ENCODE measurements at regions not wholly inside any gene's neighbourhood (a gene's known extent, or its start where the extent isn't known, plus 50 kb on each side); places are given as distances from the start of the nearest gene placed in this dataset.

DNA sequence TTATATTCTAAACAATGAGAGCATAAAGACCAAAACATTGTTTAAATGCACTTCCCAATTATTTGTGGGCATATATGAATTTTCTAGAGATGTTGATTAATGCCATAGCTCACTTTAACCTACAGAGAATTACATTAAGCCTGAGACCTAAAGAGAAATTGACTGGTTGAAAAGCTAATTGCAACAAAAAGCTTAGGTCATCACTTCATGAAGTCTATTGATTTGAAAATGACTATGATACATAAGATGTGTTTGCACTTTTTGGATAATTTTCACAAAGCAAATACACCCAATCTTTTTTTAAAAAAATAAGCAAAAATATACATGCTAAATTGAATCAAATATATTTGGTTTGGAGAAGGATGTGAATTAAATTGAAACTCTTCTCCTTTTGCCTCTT, 532.8 kb upstream of the GOLIM4 start:
- no peaks in the 10 kb centered on the region for H3K79me2 ChIP-seq (replicated peaks; ENCODE audit: insufficient read depth)
- ATAC-seq (no peak), DNase-seq (ENCODE audit: low spot score) (no peak)
- no peaks in the 10 kb centered on the region for H3K9me3 Mint-ChIP-seq
- no peaks in the 10 kb centered on the region for H3K36me3 Mint-ChIP-seq (ENCODE audit: low read depth)
- H3K36me3 ChIP-seq (ENCODE audit: insufficient read depth), result no peaks in the 10 kb centered on the region
- H3K27ac Mint-ChIP-seq, result no peak overlapping the region
- TF ChIP-seq JUNB (IDR thresholded peaks at IDR 0.05; ENCODE audit: unreplicated experiment) (no peak), POLR2AphosphoS5 (IDR thresholded peaks at IDR 0.05; ENCODE audit: low read depth) (no peak), REST (IDR thresholded peaks at IDR 0.05; ENCODE audit: unreplicated experiment) (no peak), CREB1 (CRISPR knock-in tag; IDR thresholded peaks at IDR 0.05; ENCODE audit: low read depth) (no peak), EZH2 (IDR thresholded peaks at IDR 0.05; ENCODE audit: low read depth, unreplicated experiment) (no peak), ZNF331 (CRISPR knock-in tag; IDR thresholded peaks at IDR 0.05; ENCODE audit: low read depth) (no peak), ETS1 (IDR thresholded peaks at IDR 0.05) (no peak), STAT1 (IDR thresholded peaks at IDR 0.05; ENCODE audit: unreplicated experiment) (no peak), NANOG (IDR thresholded peaks at IDR 0.05; ENCODE audit: borderline replicate concordance) (no peak), ZNF114 (CRISPR knock-in tag; IDR thresholded peaks at IDR 0.05) (no peak), CTCF (conservative IDR thresholded peaks at IDR 0.05; ENCODE audit: low read depth in 2 of 2) (no peak), EZH2phosphoT487 (IDR thresholded peaks at IDR 0.05; ENCODE audit: unreplicated experiment) (no peak)
- TF ChIP-seq, protein P1, sequence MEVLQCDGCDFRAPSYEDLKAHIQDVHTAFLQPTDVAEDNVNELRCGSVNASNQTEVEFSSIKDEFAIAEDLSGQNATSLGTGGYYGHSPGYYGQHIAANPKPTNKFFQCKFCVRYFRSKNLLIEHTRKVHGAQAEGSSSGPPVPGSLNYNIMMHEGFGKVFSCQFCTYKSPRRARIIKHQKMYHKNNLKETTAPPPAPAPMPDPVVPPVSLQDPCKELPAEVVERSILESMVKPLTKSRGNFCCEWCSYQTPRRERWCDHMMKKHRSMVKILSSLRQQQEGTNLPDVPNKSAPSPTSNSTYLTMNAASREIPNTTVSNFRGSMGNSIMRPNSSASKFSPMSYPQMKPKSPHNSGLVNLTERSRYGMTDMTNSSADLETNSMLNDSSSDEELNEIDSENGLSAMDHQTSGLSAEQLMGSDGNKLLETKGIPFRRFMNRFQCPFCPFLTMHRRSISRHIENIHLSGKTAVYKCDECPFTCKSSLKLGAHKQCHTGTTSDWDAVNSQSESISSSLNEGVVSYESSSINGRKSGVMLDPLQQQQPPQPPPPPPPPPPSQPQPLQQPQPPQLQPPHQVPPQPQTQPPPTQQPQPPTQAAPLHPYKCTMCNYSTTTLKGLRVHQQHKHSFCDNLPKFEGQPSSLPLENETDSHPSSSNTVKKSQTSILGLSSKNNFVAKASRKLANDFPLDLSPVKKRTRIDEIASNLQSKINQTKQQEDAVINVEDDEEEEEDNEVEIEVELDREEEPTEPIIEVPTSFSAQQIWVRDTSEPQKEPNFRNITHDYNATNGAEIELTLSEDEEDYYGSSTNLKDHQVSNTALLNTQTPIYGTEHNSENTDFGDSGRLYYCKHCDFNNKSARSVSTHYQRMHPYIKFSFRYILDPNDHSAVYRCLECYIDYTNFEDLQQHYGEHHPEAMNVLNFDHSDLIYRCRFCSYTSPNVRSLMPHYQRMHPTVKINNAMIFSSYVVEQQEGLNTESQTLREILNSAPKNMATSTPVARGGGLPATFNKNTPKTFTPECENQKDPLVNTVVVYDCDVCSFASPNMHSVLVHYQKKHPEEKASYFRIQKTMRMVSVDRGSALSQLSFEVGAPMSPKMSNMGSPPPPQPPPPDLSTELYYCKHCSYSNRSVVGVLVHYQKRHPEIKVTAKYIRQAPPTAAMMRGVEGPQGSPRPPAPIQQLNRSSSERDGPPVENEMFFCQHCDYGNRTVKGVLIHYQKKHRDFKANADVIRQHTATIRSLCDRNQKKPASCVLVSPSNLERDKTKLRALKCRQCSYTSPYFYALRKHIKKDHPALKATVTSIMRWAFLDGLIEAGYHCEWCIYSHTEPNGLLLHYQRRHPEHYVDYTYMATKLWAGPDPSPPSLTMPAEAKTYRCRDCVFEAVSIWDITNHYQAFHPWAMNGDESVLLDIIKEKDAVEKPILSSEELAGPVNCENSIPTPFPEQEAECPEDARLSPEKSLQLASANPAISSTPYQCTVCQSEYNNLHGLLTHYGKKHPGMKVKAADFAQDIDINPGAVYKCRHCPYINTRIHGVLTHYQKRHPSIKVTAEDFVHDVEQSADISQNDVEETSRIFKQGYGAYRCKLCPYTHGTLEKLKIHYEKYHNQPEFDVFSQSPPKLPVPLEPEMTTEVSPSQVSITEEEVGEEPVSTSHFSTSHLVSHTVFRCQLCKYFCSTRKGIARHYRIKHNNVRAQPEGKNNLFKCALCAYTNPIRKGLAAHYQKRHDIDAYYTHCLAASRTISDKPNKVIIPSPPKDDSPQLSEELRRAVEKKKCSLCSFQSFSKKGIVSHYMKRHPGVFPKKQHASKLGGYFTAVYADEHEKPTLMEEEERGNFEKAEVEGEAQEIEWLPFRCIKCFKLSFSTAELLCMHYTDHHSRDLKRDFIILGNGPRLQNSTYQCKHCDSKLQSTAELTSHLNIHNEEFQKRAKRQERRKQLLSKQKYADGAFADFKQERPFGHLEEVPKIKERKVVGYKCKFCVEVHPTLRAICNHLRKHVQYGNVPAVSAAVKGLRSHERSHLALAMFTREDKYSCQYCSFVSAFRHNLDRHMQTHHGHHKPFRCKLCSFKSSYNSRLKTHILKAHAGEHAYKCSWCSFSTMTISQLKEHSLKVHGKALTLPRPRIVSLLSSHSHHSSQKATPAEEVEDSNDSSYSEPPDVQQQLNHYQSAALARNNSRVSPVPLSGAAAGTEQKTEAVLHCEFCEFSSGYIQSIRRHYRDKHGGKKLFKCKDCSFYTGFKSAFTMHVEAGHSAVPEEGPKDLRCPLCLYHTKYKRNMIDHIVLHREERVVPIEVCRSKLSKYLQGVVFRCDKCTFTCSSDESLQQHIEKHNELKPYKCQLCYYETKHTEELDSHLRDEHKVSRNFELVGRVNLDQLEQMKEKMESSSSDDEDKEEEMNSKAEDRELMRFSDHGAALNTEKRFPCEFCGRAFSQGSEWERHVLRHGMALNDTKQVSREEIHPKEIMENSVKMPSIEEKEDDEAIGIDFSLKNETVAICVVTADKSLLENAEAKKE (CRISPR knock-in tag; IDR thresholded peaks at IDR 0.05), result no peak
- no peak overlapping the region for H3K27ac ChIP-seq (ENCODE audit: low read depth)
- H3K9me2 ChIP-seq (ENCODE audit: insufficient read depth), result no peaks in the 10 kb centered on the region
- H3K4me1 Mint-ChIP-seq, result peaks cover 16% of the 10 kb centered on the region
- no peak overlapping the region for H3K4me3 Mint-ChIP-seq
- H3K27me3 Mint-ChIP-seq (ENCODE audit: insufficient read depth, low read depth, poor library complexity), result peaks cover 3% of the 10 kb centered on the region
- no peaks in the 10 kb centered on the region for H4K20me1 ChIP-seq (replicated peaks; ENCODE audit: insufficient read depth)
- H3F3A ChIP-seq (replicated peaks; ENCODE audit: low read depth), result no peaks in the 10 kb centered on the region
- no peak overlapping the region for H3K4me3 ChIP-seq
- no peak overlapping the region for H2AFZ ChIP-seq
- H3K4me2 ChIP-seq, result no peak overlapping the region
- H3K27me3 ChIP-seq (ENCODE audit: insufficient read depth), result no peaks in the 10 kb centered on the region
- no peaks in the 10 kb centered on the region for H3K4me1 ChIP-seq (ENCODE audit: insufficient read depth)

Measured in GM23338 (cell line).